EH (cell line): ENCODE measurements at regions not wholly inside any gene's neighbourhood (a gene's known extent, or its start where the extent isn't known, plus 50 kb on each side); places are given as distances from the start of the nearest gene placed in this dataset.
A peak's percentile ranks its signal among the peaks of the same experiment; 100 is the strongest.

Experiments
- DNase-seq: peaks from one replicate; pipeline ENCODE4 v3.0.0-alpha.2; 2015; ENCODE audit warnings: low read depth

GRCh38 chr10:128221807-128222206 is 95.6 kb upstream of the MKI67 start:
- DNase-seq: no peak

- DNase-seq: no peak
Observed at GRCh38 chr10:128222332-128222849, 96.2 kb upstream of the MKI67 start.

- DNase-seq: no peak
Observed at GRCh38 chr10:128230401-128230800, 104.2 kb upstream of the MKI67 start.

- DNase-seq: no peak
Observed at GRCh38 chr10:128233422-128233821, 107.2 kb upstream of the MKI67 start.

- no peak for DNase-seq
Observed at GRCh38 chr10:128237710-128238109, 111.5 kb upstream of the MKI67 start.

- no peak for DNase-seq
Observed at GRCh38 chr10:128241023-128241422, 114.8 kb upstream of the MKI67 start.

- DNase-seq: no peak
Observed at GRCh38 chr10:128242641-128243040, 116.4 kb upstream of the MKI67 start.

GRCh38 chr10:128245026-128245425 is 118.8 kb upstream of the MKI67 start:
- DNase-seq: no peak

- DNase-seq: no peak
Observed at GRCh38 chr10:128247576-128247975, 121.4 kb upstream of the MKI67 start.

- DNase-seq: no peak
Observed at GRCh38 chr10:128254476-128254875, 128.3 kb upstream of the MKI67 start.

GRCh38 chr10:128257428-128257827 is 131.2 kb upstream of the MKI67 start:
- DNase-seq: no peak

- DNase-seq: no peak
Observed at GRCh38 chr10:128258421-128258976, 132.3 kb upstream of the MKI67 start.

GRCh38 chr10:128263891-128264688 is 137.9 kb upstream of the MKI67 start:
- DNase-seq: peak; percentile 6

GRCh38 chr10:128265596-128265995 is 139.4 kb upstream of the MKI67 start:
- no peak for DNase-seq

- DNase-seq: no peak
Observed at GRCh38 chr10:128267581-128267980, 141.4 kb upstream of the MKI67 start.

GRCh38 chr10:128268015-128268722 is 141.9 kb upstream of the MKI67 start:
- DNase-seq: no peak

GRCh38 chr10:128274938-128275337 is 148.7 kb upstream of the MKI67 start:
- DNase-seq: no peak

GRCh38 chr10:128275388-128276177 is 149.4 kb upstream of the MKI67 start:
- no peak for DNase-seq

GRCh38 chr10:128277267-128277840 is 151.1 kb upstream of the MKI67 start:
- no peak for DNase-seq

GRCh38 chr10:128278362-128278761 is 152.1 kb upstream of the MKI67 start:
- no peak for DNase-seq

- no peak for DNase-seq
Observed at GRCh38 chr10:128280271-128280670, 154.0 kb upstream of the MKI67 start.

GRCh38 chr10:128281343-128281742 is 155.1 kb upstream of the MKI67 start:
- no peak for DNase-seq
